Peyer's patch (tissue), 4 donors: ENCODE measurements at regions not wholly inside any gene's neighbourhood (a gene's known extent, or its start where the extent isn't known, plus 50 kb on each side); places are given as distances from the start of the nearest gene placed in this dataset.

Source experiments
- POLR2A ChIP-seq, 2 donors: fragments of 450-650 bp; IDR thresholded peaks; one replicate each; pipeline ENCODE4 v1.5.1; 2017; ENCODE audit warnings: antibody characterized with exemption in 2 of 2, mild to moderate bottlenecking in 2 of 2, moderate library complexity in 2 of 2
- TF ChIP-seq, protein P1 (sequence below), 6 experiments: fragments of 450-650 bp in 4 of 6; fragments of 200-600 bp in 2 of 6; sonication (generic) in 1 of 6; IDR thresholded peaks; one replicate each; pipeline ENCODE4 v1.5.1; 2017 to 2019; ENCODE audit warnings: antibody characterized with exemption in 6 of 6, mild to moderate bottlenecking in 3 of 6, moderate library complexity in 1 of 6

DNA sequence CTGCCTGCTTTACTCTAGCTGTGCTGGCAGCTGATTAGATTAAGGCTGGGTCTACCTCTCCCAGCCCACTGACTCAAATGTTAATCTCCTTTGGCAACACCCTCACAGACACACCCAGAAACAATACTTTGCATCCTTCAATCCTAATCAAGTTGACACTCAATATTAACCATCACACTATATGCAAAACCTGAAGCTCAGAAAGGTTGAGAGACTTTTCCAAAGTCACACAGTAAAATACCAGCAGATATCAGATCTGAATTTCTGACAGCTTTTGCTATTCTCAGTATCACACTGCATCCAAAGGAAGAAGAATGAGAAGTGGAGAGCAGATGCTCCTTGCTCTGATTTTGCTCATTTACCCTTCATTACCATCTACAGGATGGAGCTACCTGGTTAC, 114.9 kb upstream of the RANBP3L start:
- TF ChIP-seq, protein P1, sequence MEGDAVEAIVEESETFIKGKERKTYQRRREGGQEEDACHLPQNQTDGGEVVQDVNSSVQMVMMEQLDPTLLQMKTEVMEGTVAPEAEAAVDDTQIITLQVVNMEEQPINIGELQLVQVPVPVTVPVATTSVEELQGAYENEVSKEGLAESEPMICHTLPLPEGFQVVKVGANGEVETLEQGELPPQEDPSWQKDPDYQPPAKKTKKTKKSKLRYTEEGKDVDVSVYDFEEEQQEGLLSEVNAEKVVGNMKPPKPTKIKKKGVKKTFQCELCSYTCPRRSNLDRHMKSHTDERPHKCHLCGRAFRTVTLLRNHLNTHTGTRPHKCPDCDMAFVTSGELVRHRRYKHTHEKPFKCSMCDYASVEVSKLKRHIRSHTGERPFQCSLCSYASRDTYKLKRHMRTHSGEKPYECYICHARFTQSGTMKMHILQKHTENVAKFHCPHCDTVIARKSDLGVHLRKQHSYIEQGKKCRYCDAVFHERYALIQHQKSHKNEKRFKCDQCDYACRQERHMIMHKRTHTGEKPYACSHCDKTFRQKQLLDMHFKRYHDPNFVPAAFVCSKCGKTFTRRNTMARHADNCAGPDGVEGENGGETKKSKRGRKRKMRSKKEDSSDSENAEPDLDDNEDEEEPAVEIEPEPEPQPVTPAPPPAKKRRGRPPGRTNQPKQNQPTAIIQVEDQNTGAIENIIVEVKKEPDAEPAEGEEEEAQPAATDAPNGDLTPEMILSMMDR (IDR thresholded peaks at IDR 0.05) = no peak
- TF ChIP-seq POLR2A (IDR thresholded peaks at IDR 0.05) = no peak
